Lung (tissue), 11 donors: ENCODE measurements at regions not wholly inside any gene's neighbourhood (a gene's known extent, or its start where the extent isn't known, plus 50 kb on each side); places are given as distances from the start of the nearest gene placed in this dataset.
A peak's percentile ranks its signal among the peaks of the same experiment; 100 is the strongest.

Experiments used
- ATAC-seq: fragments of 200-7000 bp; cut with Tn5 transposase; one replicate; pipeline ENCODE4 v1.9.1; 2020; ENCODE audit warnings: moderate number of reproducible peaks; ENCODE audit not compliant: insufficient read depth, low FRiP score
- DNase-seq, 3 donors: peaks; one replicate each; pipeline ENCODE4 v3.0.0-alpha.2; 2013 to 2017
- H3K27ac ChIP-seq, 2 donors: one replicate each; pipeline ENCODE4 v1.5.1; 2013; ENCODE audit warnings: mild to moderate bottlenecking in 2 of 2, moderate library complexity in 2 of 2, control low read depth in 1 of 2, inconsistent platforms in 1 of 2, low read depth in 1 of 2, low read length in 1 of 2
- H3K27me3 ChIP-seq, 3 donors: one replicate each; pipeline ENCODE4 v1.5.1; 2013; ENCODE audit warnings: low read length in 2 of 3; ENCODE audit not compliant: control insufficient read depth in 3 of 3, insufficient read depth in 3 of 3
- H3K36me3 ChIP-seq, 4 donors: one replicate each; pipeline ENCODE4 v1.5.1; 2013; ENCODE audit warnings: low read length in 4 of 4, mild to moderate bottlenecking in 1 of 4, moderate library complexity in 1 of 4; ENCODE audit not compliant: control insufficient read depth in 4 of 4, insufficient read depth in 4 of 4
- H3K4me1 ChIP-seq, 5 donors: one replicate each; pipeline ENCODE4 v1.5.1; 2013; ENCODE audit warnings: low read length in 5 of 5, mild to moderate bottlenecking in 2 of 5, moderate library complexity in 1 of 5; ENCODE audit not compliant: control insufficient read depth in 5 of 5, insufficient read depth in 5 of 5
- H3K4me3 ChIP-seq: one replicate; pipeline ENCODE4 v1.5.1; 2013; ENCODE audit warnings: mild to moderate bottlenecking, control low read depth, moderate library complexity
- H3K9ac ChIP-seq, 2 donors: one replicate each; pipeline ENCODE4 v1.5.1; 2013; ENCODE audit warnings: low read length in 2 of 2, control low read depth in 1 of 2; ENCODE audit not compliant: insufficient read depth in 1 of 2
- H3K9me3 ChIP-seq, 4 donors: one replicate each; pipeline ENCODE4 v1.5.1; 2013; ENCODE audit warnings: low read length in 3 of 4, mild to moderate bottlenecking in 1 of 4, moderate library complexity in 1 of 4; ENCODE audit not compliant: control insufficient read depth in 4 of 4, insufficient read depth in 3 of 4
- CTCF ChIP-seq: IDR thresholded peaks from 2 replicates; pipeline ENCODE4 v1.5.1; 2012; ENCODE audit warnings: mild to moderate bottlenecking; ENCODE audit errors: control extremely low read depth, extremely low read depth
- WGBS, 2 donors: extraction: QIAGEN DNeasy Blood & Tissue Kit; methylation state at CpG; one replicate each; pipeline ENCODE4 v1.1.7; 2013; 5-methylcytosine and 5-hydroxymethylcytosine counted together
- donor health status: control.
- donor health status: control.
- donor health status: Bipolar disorder and iron deficiency.
- donor health status: healthy.
- donor health status: DM: yes; HTN: yes; CAD: no.

DNA sequence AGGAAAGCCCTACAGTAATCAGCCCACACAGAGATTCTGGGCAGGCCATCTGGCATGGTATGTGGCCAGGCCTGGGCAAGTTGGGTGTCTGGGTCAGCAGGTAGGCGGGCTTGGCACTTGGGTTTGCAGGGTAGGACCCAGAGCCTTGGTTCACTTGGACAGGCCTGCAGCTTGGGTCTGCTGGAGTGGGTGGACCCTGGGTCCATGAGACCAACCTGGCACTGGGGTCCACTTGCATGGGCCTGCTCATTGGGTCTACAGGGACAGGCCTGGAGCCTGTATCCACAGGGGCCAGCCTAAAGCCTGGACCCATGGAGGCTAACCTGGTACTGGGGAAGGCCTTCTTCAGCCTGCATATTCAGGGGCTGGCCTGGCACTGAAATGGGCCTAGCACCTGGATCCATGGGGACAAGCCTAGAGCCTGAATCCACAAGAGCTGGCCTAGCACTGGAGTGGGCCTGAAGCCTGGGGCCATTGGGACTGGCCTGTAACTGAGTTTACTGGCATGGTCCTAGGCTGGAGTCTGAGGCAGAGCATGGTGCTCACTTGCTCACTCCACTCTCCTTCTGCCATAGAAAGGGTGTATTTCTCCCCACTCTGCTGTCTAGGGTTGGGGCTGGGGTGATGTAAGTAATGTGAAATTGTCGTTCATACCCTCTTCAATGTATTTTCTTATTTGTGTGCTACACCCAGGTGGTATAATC is 315.0 kb downstream of the AHR start:
- 91 to 93% methylated on average over 2 of the region's 2 CpGs for WGBS, 2 donors
- no peak for TF ChIP-seq CTCF
- Histone ChIP-seq H3K27me3 (no peaks in the 10 kb centered on the region), H3K27ac (no peak overlapping the region), H3K4me1 (no peaks in the 10 kb centered on the region), H3K9me3 (no peaks in the 10 kb centered on the region), H3K36me3 (no peaks in the 10 kb centered on the region), H3K4me3 (no peak overlapping the region), H3K9ac (no peak overlapping the region)
- ATAC-seq: no peak
- DNase-seq: no peak

DNA sequence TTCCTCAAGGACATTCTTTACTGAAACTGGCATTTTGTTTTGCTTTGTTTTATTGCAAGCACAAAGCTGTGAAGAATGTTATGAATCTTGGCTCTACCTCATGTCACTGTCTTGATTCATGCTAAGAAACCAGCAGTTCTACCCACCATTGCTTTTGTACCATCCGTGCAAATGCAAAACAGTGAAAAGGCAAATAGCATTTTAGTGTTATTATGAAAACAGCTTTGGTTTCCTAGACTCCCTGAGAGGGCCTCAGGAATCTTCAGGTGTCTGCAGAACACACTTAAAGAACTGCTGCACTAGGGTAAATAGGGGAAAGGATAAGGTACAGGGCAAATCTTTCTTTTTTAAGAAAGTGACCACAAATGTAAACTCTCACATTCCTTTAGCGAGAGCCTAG is 318.9 kb downstream of the AHR start:
- ATAC-seq (no peak), DNase-seq (peak in 2 of 3 donors; percentile 2 to 16)
- H3K9me3 ChIP-seq: no peaks in the 10 kb centered on the region
- H3K27ac ChIP-seq: no peak overlapping the region
- WGBS, 2 donors: 69 to 90% methylated on average over 2 of the region's 2 CpGs
- no peaks in the 10 kb centered on the region for H3K4me1 ChIP-seq
- H3K27me3 ChIP-seq: no peaks in the 10 kb centered on the region
- H3K36me3 ChIP-seq: no peaks in the 10 kb centered on the region
- no peak overlapping the region for H3K4me3 ChIP-seq
- no peak overlapping the region for H3K9ac ChIP-seq
- TF ChIP-seq CTCF: no peak

DNA sequence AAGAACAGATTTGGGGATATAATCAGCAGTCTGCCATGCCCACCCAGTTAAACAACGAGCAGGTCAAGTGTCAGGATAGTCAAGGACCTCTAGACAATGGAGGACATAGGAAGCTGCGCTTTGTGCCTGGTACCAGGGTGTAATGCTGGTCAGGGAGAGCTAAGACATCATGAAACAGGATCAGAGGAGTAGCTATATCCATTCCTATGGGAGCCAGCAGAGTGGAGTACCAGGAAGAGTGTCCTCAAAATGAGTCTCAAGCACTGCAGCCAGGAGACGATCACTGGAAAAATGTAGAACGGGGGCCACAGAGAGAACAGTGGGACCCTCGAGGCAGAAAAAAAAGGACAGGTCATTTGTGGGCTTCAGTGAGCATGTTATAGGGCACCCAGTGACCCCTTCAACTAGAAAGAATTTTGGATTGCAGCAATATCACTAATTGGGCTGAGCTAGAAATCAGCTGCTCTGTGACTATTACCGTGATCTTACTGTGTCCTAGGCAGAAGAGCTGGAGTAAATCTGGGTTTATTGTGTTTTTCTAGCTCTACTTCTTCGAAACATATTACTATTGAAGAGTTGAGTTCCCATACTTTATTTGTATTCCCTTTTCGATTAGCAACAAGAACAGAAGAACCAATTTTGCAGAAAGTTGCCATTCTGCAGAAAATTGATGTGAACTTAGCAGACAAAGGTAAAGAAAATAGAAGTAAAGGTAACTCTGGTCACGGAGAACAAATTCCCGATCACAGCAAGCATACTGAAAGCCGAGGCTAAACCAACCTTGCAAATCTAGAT is 319.6 kb downstream of the AHR start:
- Histone ChIP-seq H3K27me3 (no peaks in the 10 kb centered on the region), H3K4me1 (no peaks in the 10 kb centered on the region), H3K4me3 (no peak overlapping the region), H3K36me3 (no peaks in the 10 kb centered on the region), H3K9ac (no peak overlapping the region), H3K9me3 (no peaks in the 10 kb centered on the region), H3K27ac (no peak overlapping the region)
- DNase-seq: no peak
- 77 to 86% methylated on average over 11 of the region's 11 CpGs for WGBS, 2 donors
- no peak for TF ChIP-seq CTCF
- ATAC-seq: no peak
